HepG2 (cell line): ENCODE measurements at regions not wholly inside any gene's neighbourhood (a gene's known extent, or its start where the extent isn't known, plus 50 kb on each side); places are given as distances from the start of the nearest gene placed in this dataset.

Experiments used
- ATAC-seq: fragments of 200-7000 bp; cut with Tn5 transposase; 3 replicates; pipeline ENCODE4 v1.9.1; 2020; ENCODE audit warnings: mild to moderate bottlenecking, moderate library complexity
- BruUV-seq: library from RNA; stranded (reverse); fragments of 400-500 nt; replicated peaks from 2 replicates; lab custom pipeline; 2021; lab: Mats Ljungman, UMichigan
- CTCF ChIA-PET: fragments of 300-600 bp; formaldehyde crosslinking; extraction: SDS; loops from one replicate; lab custom pipeline; 2021; ENCODE audit warnings: low total read pairs, inconsistent platforms, low intra/inter-chr PET ratio; lab: Yijun Ruan, JAX
- POLR2A ChIA-PET: fragments of 350-600 bp; sonication (Branson Sonifier 250); formaldehyde crosslinking; loops from one replicate; lab custom pipeline; 2020; ENCODE audit warnings: antibody characterized with exemption, inconsistent platforms; lab: Yijun Ruan, JAX
- DNase-seq: peaks from one replicate; pipeline ENCODE4 v3.0.0-alpha.2; 2015; ENCODE audit warnings: low spot score
- FAIRE-seq: peaks from 3 replicates; lab custom pipeline; 2011; peaks lifted over from hg19 to GRCh38; lab: Jason Lieb, UNC
- H2AFZ ChIP-seq: one replicate; pipeline ENCODE4 v1.6.1; 2011; ENCODE audit warnings: low read length, inconsistent platforms
- H3K27ac ChIP-seq: fragments of 300-600 bp; 3 replicates; pipeline ENCODE4 v1.8.0; 2011; ENCODE audit warnings: mixed run types, mild to moderate bottlenecking, mixed read lengths, low read length, inconsistent platforms; ENCODE audit not compliant: insufficient read depth; ENCODE audit errors: extremely low read length
- H3K27me3 ChIP-seq, 2 experiments: fragments of 200-600 bp in 1 of 2; 2 replicates in 1 of 2; 3 replicates in 1 of 2; pipeline versions ENCODE4 v1.6.0 to v1.8.0; 2011; ENCODE audit warnings: low read length in 2 of 2, mild to moderate bottlenecking in 2 of 2, moderate library complexity in 2 of 2, inconsistent platforms in 1 of 2; ENCODE audit not compliant: insufficient read depth in 2 of 2, control insufficient read depth in 1 of 2
- H3K36me3 ChIP-seq, 2 experiments: fragments of 200-600 bp in 1 of 2; replicated peaks in 1 of 2; 2 replicates in 1 of 2; 3 replicates in 1 of 2; pipeline versions ENCODE4 v1.5.1 to v1.8.0; 2011; ENCODE audit warnings: low read length in 2 of 2, inconsistent platforms in 1 of 2; ENCODE audit not compliant: insufficient read depth in 2 of 2, control insufficient read depth in 1 of 2
- H3K4me1 ChIP-seq: 2 replicates; pipeline ENCODE4 v1.5.1; 2012; ENCODE audit warnings: low read length, inconsistent platforms; ENCODE audit not compliant: insufficient read depth
- H3K4me2 ChIP-seq: 2 replicates; pipeline ENCODE4 v1.6.0; 2011; ENCODE audit warnings: low read depth, low read length, inconsistent platforms
- H3K4me3 ChIP-seq, 3 experiments: fragments of 200-600 bp in 1 of 3; sonication (generic), shearing (Covaris generic) in 1 of 3; replicated peaks in 1 of 3; 2 replicates each; pipeline ENCODE4 v1.5.1; 2011 to 2016; ENCODE audit warnings: low read length in 3 of 3, inconsistent platforms in 2 of 3, low read depth in 2 of 3, mild to moderate bottlenecking in 2 of 3, control low read depth in 1 of 3, mixed read lengths in 1 of 3; ENCODE audit not compliant: insufficient read depth in 1 of 3
- H3K79me2 ChIP-seq: one replicate; pipeline ENCODE4 v1.6.1; 2011; ENCODE audit warnings: low read length, inconsistent platforms; ENCODE audit not compliant: insufficient read depth
- H3K9ac ChIP-seq: 2 replicates; pipeline ENCODE4 v1.6.0; 2011; ENCODE audit warnings: mild to moderate bottlenecking, low read depth, low read length, inconsistent platforms; ENCODE audit not compliant: insufficient read depth
- H3K9me3 ChIP-seq: 2 replicates; pipeline ENCODE4 v1.5.1; 2012; ENCODE audit warnings: mild to moderate bottlenecking, low read length
- H4K20me1 ChIP-seq: 2 replicates; pipeline ENCODE4 v1.6.0; 2011; ENCODE audit warnings: inconsistent platforms, mild to moderate bottlenecking, low read length, moderate library complexity; ENCODE audit not compliant: insufficient read depth
- HMGA1 ChIP-seq: sonication (generic); formaldehyde crosslinking; conservative IDR thresholded peaks from 2 replicates; pipeline ENCODE4 v1.4.0; 2020; ENCODE audit warnings: missing genetic modification reagents
- KDM4B ChIP-seq: sonication (generic); formaldehyde crosslinking; IDR thresholded peaks from 2 replicates; pipeline ENCODE4 v1.4.0; 2020; ENCODE audit warnings: missing genetic modification reagents
- MNT ChIP-seq: fragments of 450-650 bp; IDR thresholded peaks from 2 replicates; pipeline ENCODE4 v1.6.1; 2016
- RXRB ChIP-seq: IDR thresholded peaks from 2 replicates; pipeline ENCODE4 v1.6.1; 2016; ENCODE audit warnings: borderline replicate concordance, missing genetic modification reagents, missing compliant biosample characterization
- SPEN ChIP-seq: sonication (generic); formaldehyde crosslinking; IDR thresholded peaks from 2 replicates; pipeline ENCODE4 v1.5.1; 2020; ENCODE audit warnings: low read depth, mild to moderate bottlenecking, missing genetic modification reagents
- TFE3 ChIP-seq: IDR thresholded peaks from 2 replicates; pipeline ENCODE4 v1.6.1; 2016
- ZEB1 ChIP-seq: IDR thresholded peaks from 2 replicates; pipeline ENCODE4 v1.6.1; 2012; ENCODE audit warnings: mild to moderate bottlenecking, low read depth, inconsistent platforms; ENCODE audit not compliant: insufficient replicate concordance
- ZNF547 ChIP-seq: sonication (generic); formaldehyde crosslinking; IDR thresholded peaks from 2 replicates; pipeline ENCODE4 v1.5.1; 2020; ENCODE audit warnings: mild to moderate bottlenecking, missing genetic modification reagents
- ZNF607 ChIP-seq: sonication (generic); formaldehyde crosslinking; IDR thresholded peaks from 2 replicates; pipeline ENCODE4 v1.5.1; 2020; ENCODE audit warnings: missing genetic modification reagents, mild to moderate bottlenecking, borderline replicate concordance
- ZSCAN30 ChIP-seq: sonication (generic); formaldehyde crosslinking; IDR thresholded peaks from 2 replicates; pipeline ENCODE4 v1.5.0; 2020; ENCODE audit warnings: mild to moderate bottlenecking, missing genetic modification reagents
- WGBS: methylation state at CpG from one replicate; pipeline ENCODE4 v1.1.6; 2017; ENCODE audit warnings: low lambda C conversion rate; 5-methylcytosine and 5-hydroxymethylcytosine counted together
- in situ Hi-C: cut with HindIII; loops from 2 replicates; pipeline ENCODE4 v1.10.0; 2017; ENCODE audit warnings: low pct_unique_long_range_greater_than_20kb; ENCODE audit not compliant: extremely low pct_ligation_motif_present
- intact Hi-C: fragments of 100-400 bp; cut with micrococcal nuclease; formaldehyde crosslinking; loops from one replicate; pipeline ENCODE4 v1.10.0; 2022; ENCODE audit not compliant: unreplicated experiment

DNA sequence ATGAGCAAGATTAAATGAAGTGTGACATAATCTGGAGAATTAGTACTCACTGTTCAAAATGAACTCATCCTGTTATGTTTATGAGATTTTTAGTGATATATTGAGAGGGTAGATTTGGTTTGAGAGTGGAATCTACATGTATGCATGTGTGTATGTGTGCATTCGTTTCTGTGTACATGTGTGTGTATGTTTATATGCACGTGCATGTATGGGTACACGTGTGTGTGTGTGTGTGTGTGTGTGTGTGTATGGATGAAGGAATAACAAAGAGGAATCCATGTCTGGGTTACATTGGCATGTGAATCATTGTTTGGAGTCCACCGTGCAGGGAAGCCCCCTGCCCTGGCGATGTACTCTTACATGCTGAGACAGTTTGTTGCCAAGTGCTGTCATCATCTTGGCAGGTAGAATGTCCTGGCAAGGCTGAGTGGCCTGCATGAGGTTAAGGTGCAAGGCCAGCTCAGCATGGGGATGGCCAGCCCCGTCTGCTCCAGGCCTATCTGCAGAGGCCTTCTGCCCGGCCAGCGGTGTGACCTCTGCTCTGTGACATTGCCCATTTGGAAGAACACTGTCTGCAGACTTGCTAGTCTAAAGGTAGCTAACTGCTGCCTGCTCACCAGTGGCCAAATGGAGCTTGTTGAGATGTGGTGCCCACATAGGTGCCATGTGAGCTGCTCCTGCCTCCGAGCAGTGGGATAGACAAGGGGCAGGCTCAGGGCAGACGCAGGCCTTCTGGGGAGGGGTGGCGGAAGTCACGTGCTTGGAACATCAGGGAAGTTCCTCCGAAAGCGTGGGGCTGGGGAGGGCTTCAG, 222.3 kb downstream of the TEX29 start:
- H3K4me1 ChIP-seq = no peaks in the 10 kb centered on the region
- no peaks in the 10 kb centered on the region for H3K9me3 ChIP-seq
- no peak overlapping the region for H3K27ac ChIP-seq
- no peaks in the 10 kb centered on the region; a peak in 1 of 5 replicates for H3K36me3 ChIP-seq
- H3K4me2 ChIP-seq = no peak overlapping the region
- no peaks in the 10 kb centered on the region for H4K20me1 ChIP-seq
- no peak for FAIRE-seq
- TF ChIP-seq MNT = peak; percentile 96
- no peak for TF ChIP-seq RXRB (CRISPR knock-in tag)
- no peak for DNase-seq
- ATAC-seq = no peak
- ChIA-PET POLR2A (no interaction called here), CTCF (no interaction called here)
- intact Hi-C loops = no loop called here
- in situ Hi-C loops = no loop called here
- no peak overlapping the region for H2AFZ ChIP-seq
- H3K4me3 ChIP-seq = no peak overlapping the region
- no peak overlapping the region for H3K9ac ChIP-seq
- no TSS peak for BruUV-seq
- H3K27me3 ChIP-seq = peaks cover 0 to 25% of the 10 kb centered on the region in 2 experiments; a peak in 4 of 5 replicates
- WGBS = 5% methylated on average over 8 of the region's 14 CpGs
- no peaks in the 10 kb centered on the region for H3K79me2 ChIP-seq

GRCh38 chr13:111546921-111547675, 226.7 kb downstream of the TEX29 start:
- in situ Hi-C loops = no loop called here
- no peak overlapping the region for H3K27ac ChIP-seq
- no peaks in the 10 kb centered on the region for H3K9me3 ChIP-seq
- H3K9ac ChIP-seq = no peak overlapping the region
- no TSS peak for BruUV-seq
- ChIA-PET CTCF (no interaction called here), POLR2A (no interaction called here)
- FAIRE-seq (no peak), ATAC-seq (no peak), DNase-seq (no peak)
- no peak overlapping the region for H2AFZ ChIP-seq
- intact Hi-C loops = no loop called here
- H3K36me3 ChIP-seq = no peaks in the 10 kb centered on the region; a peak in 1 of 5 replicates
- no peaks in the 10 kb centered on the region for H3K4me1 ChIP-seq
- no peaks in the 10 kb centered on the region for H4K20me1 ChIP-seq
- peaks cover 0 to 2% of the 10 kb centered on the region in 2 experiments; a peak in 4 of 5 replicates for H3K27me3 ChIP-seq
- 47% methylated on average over 14 of the region's 19 CpGs for WGBS
- no peaks in the 10 kb centered on the region for H3K79me2 ChIP-seq
- H3K4me3 ChIP-seq = no peak overlapping the region
- H3K4me2 ChIP-seq = no peak overlapping the region
- TF ChIP-seq ZEB1 (no peak), KDM4B (CRISPR knock-in tag) (no peak), ZSCAN30 (no peak), TFE3 (CRISPR knock-in tag) (no peak), ZNF547 (CRISPR knock-in tag) (no peak), SPEN (CRISPR knock-in tag) (no peak), HMGA1 (CRISPR knock-in tag) (no peak), ZNF607 (CRISPR knock-in tag) (no peak)
